ENCODE measurements at regions not wholly inside any gene's neighbourhood (a gene's known extent, or its start where the extent isn't known, plus 50 kb on each side); places are given as distances from the start of the nearest gene placed in this dataset.

DNA sequence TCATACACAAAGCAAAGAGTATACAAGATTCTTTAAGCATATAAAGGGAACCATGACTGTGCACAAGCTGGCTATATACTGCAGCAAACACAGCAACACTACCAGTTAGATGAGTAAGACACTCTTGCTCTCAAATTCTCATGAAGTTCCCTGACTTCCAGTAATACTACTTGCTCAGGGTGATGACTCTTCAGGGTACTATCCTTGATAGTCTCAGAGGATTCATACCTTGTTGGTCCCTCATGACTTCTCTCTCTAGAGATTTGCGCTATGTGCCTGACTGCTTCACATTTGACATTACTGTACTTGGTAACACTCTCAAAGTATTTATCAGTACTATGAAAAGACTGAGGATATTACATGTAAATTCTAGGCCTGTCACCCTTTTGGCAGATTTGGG, 159.8 kb upstream of the ZRANB2 start:
- H3K36me3 ChIP-seq (ENCODE audit: control insufficient read depth, insufficient read depth, low read length): no peaks in the 10 kb centered on the region
- POLR2A ChIA-PET: no interaction called here
- DNase-seq: no peak
- no peaks in the 10 kb centered on the region for H3K36me3 Mint-ChIP-seq (ENCODE audit: insufficient read depth, unreplicated experiment)
- H3K4me1 ChIP-seq: no peaks in the 10 kb centered on the region
- H3K9me3 Mint-ChIP-seq (ENCODE audit: unreplicated experiment): no peaks in the 10 kb centered on the region
- H3K27me3 ChIP-seq (replicated peaks; ENCODE audit: control insufficient read depth, insufficient read depth, low read length): no peaks in the 10 kb centered on the region
- BruUV-seq (replicated peaks): no TSS peak
- CTCF ChIA-PET: no interaction called here
- H3K9me3 ChIP-seq: no peaks in the 10 kb centered on the region
- H3K27me3 Mint-ChIP-seq (ENCODE audit: insufficient read depth, unreplicated experiment): no peaks in the 10 kb centered on the region
- H3K4me3 ChIP-seq (ENCODE audit: low read depth, low read length): no peak overlapping the region
- intact Hi-C loops (cut with micrococcal nuclease; ENCODE audit: unreplicated experiment): no loop called here
- H3K4me1 Mint-ChIP-seq (ENCODE audit: low read depth, unreplicated experiment): no peaks in the 10 kb centered on the region
- H3K27ac Mint-ChIP-seq (ENCODE audit: unreplicated experiment): no peak overlapping the region
- TF ChIP-seq, protein P1, sequence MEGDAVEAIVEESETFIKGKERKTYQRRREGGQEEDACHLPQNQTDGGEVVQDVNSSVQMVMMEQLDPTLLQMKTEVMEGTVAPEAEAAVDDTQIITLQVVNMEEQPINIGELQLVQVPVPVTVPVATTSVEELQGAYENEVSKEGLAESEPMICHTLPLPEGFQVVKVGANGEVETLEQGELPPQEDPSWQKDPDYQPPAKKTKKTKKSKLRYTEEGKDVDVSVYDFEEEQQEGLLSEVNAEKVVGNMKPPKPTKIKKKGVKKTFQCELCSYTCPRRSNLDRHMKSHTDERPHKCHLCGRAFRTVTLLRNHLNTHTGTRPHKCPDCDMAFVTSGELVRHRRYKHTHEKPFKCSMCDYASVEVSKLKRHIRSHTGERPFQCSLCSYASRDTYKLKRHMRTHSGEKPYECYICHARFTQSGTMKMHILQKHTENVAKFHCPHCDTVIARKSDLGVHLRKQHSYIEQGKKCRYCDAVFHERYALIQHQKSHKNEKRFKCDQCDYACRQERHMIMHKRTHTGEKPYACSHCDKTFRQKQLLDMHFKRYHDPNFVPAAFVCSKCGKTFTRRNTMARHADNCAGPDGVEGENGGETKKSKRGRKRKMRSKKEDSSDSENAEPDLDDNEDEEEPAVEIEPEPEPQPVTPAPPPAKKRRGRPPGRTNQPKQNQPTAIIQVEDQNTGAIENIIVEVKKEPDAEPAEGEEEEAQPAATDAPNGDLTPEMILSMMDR (IDR thresholded peaks at IDR 0.05; ENCODE audit: insufficient read depth in 1 of 2, low read depth in 1 of 2, low read length in 1 of 2, severe bottlenecking in 1 of 2, unreplicated experiment in 1 of 2): no peak
- no peak overlapping the region for H3K4me3 Mint-ChIP-seq (ENCODE audit: unreplicated experiment)

GRCh38 chr1:71236503-71236902, 155.7 kb upstream of the ZRANB2 start:
- no TSS peak for BruUV-seq (replicated peaks)
- no peak overlapping the region for H3K4me3 ChIP-seq (ENCODE audit: low read depth, low read length)
- TF ChIP-seq, protein P1 (IDR thresholded peaks at IDR 0.05; ENCODE audit: insufficient read depth in 1 of 2, low read depth in 1 of 2, low read length in 1 of 2, severe bottlenecking in 1 of 2, unreplicated experiment in 1 of 2): no peak
- no peaks in the 10 kb centered on the region for H3K9me3 ChIP-seq
- no peaks in the 10 kb centered on the region for H3K36me3 Mint-ChIP-seq (ENCODE audit: insufficient read depth, unreplicated experiment)
- H3K4me1 ChIP-seq: no peaks in the 10 kb centered on the region
- no peaks in the 10 kb centered on the region for H3K27me3 Mint-ChIP-seq (ENCODE audit: insufficient read depth, unreplicated experiment)
- ChIA-PET CTCF (no interaction called here), POLR2A (no interaction called here)
- no peaks in the 10 kb centered on the region for H3K9me3 Mint-ChIP-seq (ENCODE audit: unreplicated experiment)
- DNase-seq: no peak
- intact Hi-C loops (cut with micrococcal nuclease; ENCODE audit: unreplicated experiment): no loop called here
- no peaks in the 10 kb centered on the region for H3K4me1 Mint-ChIP-seq (ENCODE audit: low read depth, unreplicated experiment)
- H3K27ac Mint-ChIP-seq (ENCODE audit: unreplicated experiment): no peak overlapping the region
- no peaks in the 10 kb centered on the region for H3K36me3 ChIP-seq (ENCODE audit: control insufficient read depth, insufficient read depth, low read length)
- H3K27me3 ChIP-seq (replicated peaks; ENCODE audit: control insufficient read depth, insufficient read depth, low read length): no peaks in the 10 kb centered on the region
- no peak overlapping the region for H3K4me3 Mint-ChIP-seq (ENCODE audit: unreplicated experiment)

- ChIA-PET CTCF (no interaction called here), POLR2A (no interaction called here)
- BruUV-seq (replicated peaks): no TSS peak
- Mint-ChIP-seq H3K27me3 (ENCODE audit: insufficient read depth, unreplicated experiment) (peaks cover 4% of the 10 kb centered on the region), H3K4me3 (ENCODE audit: unreplicated experiment) (no peak overlapping the region), H3K27ac (ENCODE audit: unreplicated experiment) (no peak overlapping the region), H3K9me3 (ENCODE audit: unreplicated experiment) (no peaks in the 10 kb centered on the region), H3K4me1 (ENCODE audit: low read depth, unreplicated experiment) (no peaks in the 10 kb centered on the region), H3K36me3 (ENCODE audit: insufficient read depth, unreplicated experiment) (no peaks in the 10 kb centered on the region)
- Histone ChIP-seq H3K4me1 (no peaks in the 10 kb centered on the region), H3K4me3 (ENCODE audit: low read depth, low read length) (no peak overlapping the region), H3K36me3 (ENCODE audit: control insufficient read depth, insufficient read depth, low read length) (no peaks in the 10 kb centered on the region), H3K27me3 (replicated peaks; ENCODE audit: control insufficient read depth, insufficient read depth, low read length) (no peaks in the 10 kb centered on the region), H3K9me3 (no peaks in the 10 kb centered on the region)
- DNase-seq: no peak
- intact Hi-C loops (cut with micrococcal nuclease; ENCODE audit: unreplicated experiment): no loop called here
- TF ChIP-seq, protein P1 (IDR thresholded peaks at IDR 0.05; ENCODE audit: insufficient read depth in 1 of 2, low read depth in 1 of 2, low read length in 1 of 2, severe bottlenecking in 1 of 2, unreplicated experiment in 1 of 2): no peak
These were observed 152.8 kb upstream of the ZRANB2 start for GRCh38 chr1:71233645-71234044.

Measured in Caco-2 (cell line).